ENCODE measurements at regions not wholly inside any gene's neighbourhood (a gene's known extent, or its start where the extent isn't known, plus 50 kb on each side); places are given as distances from the start of the nearest gene placed in this dataset.
"Not testable (repeated sequence)": the region's sequence is repeated elsewhere in the genome, so short reads cannot be mapped to it uniquely, and the experiment has no call there.

- no peak for TF ChIP-seq CTCF (IDR thresholded peaks at IDR 0.05; ENCODE audit: extremely low read depth, missing control alignments)
- no peak for DNase-seq (ENCODE audit: low spot score)
Observed at GRCh38 chr15:79492065-79492464, 59.9 kb downstream of the MINAR1 start.

DNA sequence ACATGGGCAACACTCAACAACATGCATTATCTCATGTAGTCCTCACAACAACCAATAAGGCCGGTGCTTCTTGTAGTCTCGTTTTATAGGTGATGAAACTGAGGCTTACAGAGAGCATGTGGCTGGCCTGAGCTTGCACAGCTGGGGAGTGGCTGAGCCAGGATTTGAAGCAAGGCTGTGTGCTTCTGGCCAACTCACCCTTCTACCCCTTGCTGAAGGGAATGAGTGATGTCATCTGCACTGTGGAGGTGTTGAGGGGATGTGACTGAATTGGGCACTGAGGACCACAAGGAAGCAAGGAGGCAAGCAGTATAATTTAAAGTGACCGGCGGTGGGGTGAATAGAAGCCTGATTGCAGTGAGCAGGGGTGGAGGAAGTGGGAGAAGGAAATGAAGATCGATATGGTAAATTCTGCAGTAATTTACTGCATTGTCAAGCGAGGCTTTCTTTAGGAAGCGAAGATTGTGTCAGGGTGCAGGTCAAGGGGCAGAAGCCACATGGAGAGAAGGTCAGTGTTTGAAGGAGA is 62.3 kb downstream of the MINAR1 start:
- DNase-seq (ENCODE audit: low spot score): no peak
- TF ChIP-seq CTCF (IDR thresholded peaks at IDR 0.05; ENCODE audit: extremely low read depth, missing control alignments): no peak

DNA sequence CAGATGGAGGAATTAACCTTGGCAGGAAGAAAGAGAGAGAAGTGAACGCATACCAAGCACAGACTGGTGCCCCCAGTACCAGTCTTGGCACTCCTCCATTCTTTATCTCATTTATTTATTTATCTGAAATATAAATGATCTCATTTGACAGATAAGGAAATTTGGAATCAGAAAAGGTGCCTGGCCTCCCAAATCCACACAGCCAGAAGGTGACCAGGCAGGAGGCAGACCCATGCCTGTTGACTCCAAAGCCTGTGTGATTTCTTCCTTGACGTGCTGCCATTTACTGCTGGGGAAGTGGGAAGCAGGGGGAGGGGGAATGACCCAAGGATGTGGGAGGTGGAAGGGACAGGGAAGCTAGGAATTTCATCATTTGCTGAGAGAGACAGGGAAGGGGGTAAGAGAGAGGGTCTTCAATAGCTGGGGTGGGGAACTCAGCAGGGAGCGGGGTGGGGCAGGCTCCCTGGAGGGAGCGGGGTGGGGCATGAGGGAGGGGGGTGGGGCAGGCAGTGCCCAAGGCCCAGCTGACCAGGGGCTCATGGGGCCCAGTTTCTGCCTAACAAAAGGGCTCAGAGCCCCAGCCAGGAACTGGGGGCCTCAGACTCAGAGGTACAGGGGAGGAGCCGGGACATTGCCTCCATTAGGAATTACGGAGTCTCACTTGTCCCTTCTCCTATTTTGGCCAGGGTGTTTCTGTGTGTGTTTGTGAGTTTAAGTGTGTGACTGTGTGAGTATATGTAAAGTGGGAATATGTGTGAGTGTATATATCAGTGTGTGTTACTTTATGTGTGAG is 63.0 kb downstream of the MINAR1 start:
- DNase-seq (ENCODE audit: low spot score): no peak
- no peak for TF ChIP-seq CTCF (IDR thresholded peaks at IDR 0.05; ENCODE audit: extremely low read depth, missing control alignments)

GRCh38 chr15:79495775-79496174 is 63.6 kb downstream of the MINAR1 start:
- no peak for DNase-seq (ENCODE audit: low spot score)
- no peak for TF ChIP-seq CTCF (IDR thresholded peaks at IDR 0.05; ENCODE audit: extremely low read depth, missing control alignments)

DNA sequence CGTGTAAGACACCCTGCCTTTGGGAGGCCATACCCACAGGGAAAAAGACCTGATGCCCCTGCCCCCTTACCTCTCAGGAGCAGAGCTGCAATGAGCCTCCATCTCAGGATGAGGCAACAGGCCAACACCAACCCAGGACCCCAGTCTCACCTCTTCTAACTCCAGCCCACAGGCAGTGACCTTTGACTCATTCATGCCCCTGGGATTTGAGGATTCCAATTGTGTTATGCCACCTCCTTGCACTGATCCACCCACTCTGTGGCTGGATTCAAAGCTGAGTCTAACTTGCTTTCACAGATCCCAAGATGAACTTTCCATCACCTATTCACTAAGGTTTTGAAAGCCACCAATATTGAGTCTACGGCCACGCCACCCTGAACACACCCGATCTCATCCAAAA is 64.7 kb downstream of the MINAR1 start:
- no peak for DNase-seq (ENCODE audit: low spot score)
- TF ChIP-seq CTCF (IDR thresholded peaks at IDR 0.05; ENCODE audit: extremely low read depth, missing control alignments): no peak

- TF ChIP-seq CTCF (IDR thresholded peaks at IDR 0.05; ENCODE audit: extremely low read depth, missing control alignments): no peak
Observed at GRCh38 chr15:79501086-79501485, 69.0 kb downstream of the MINAR1 start.

GRCh38 chr15:79505956-79506355 is 73.8 kb downstream of the MINAR1 start:
- no peak for TF ChIP-seq CTCF (IDR thresholded peaks at IDR 0.05; ENCODE audit: extremely low read depth, missing control alignments)
- no peak for DNase-seq (ENCODE audit: low spot score)

More at GRCh38 chr15:79501086-79501485, 69.0 kb downstream of the MINAR1 start:
- no peak for DNase-seq (ENCODE audit: low spot score)

DNA sequence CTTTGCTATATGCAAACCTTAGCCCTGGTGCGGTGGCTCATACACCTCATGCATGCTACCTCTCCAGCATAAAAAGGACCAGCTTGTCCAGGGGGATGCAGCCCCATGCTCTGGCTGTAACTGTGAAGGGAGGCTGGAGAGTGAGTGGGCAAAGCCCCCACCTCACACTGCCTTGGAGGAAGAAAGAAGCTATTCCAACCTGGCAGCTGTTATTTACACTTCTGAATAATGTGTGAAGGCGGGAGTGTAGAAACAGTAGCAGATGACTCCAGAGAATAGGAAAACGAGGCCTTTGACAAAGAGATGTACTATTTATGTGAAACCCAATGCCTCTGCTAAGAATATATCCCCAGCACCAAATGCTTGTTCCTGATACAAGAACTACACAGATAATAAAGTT is 80.7 kb downstream of the MINAR1 start:
- not testable (repeated sequence) for DNase-seq (ENCODE audit: low spot score)

All from GM20000 (cell line).